DLD1 (cell line): ENCODE measurements at regions not wholly inside any gene's neighbourhood (a gene's known extent, or its start where the extent isn't known, plus 50 kb on each side); places are given as distances from the start of the nearest gene placed in this dataset.
"Not testable (repeated sequence)": the region's sequence is repeated elsewhere in the genome, so short reads cannot be mapped to it uniquely, and the experiment has no call there.

Experiments used
- in situ Hi-C: cut with HindIII; loops from 2 replicates; pipeline ENCODE4 v1.10.0; 2017; ENCODE audit warnings: low sequenced_read_pairs

DNA sequence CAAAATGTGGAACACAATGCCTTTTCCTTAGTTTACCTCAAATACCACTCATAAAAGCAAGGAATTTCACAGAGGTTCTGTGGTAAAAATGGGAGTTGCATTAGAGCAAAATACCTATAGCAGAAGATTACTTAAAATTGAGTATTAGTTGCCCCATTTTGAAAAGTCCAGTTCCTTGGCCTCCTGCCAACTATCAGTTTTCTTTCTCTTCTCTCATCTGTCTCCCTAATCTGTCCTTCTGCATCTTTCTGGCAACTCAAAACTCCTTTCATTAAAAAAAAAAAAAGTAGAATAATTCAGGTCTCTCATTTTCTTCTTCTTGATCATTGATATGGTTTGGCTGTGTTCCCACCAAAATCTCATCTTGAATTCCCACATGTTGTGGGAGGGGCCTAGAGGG is 127.3 kb downstream of the ATP23 start:
- in situ Hi-C loops = no loop called here

GRCh38 chr12:58069268-58069963 is 128.0 kb downstream of the ATP23 start:
- in situ Hi-C loops = no loop called here

- in situ Hi-C loops = no loop called here
Measured at GRCh38 chr12:58071994-58072393, 130.6 kb downstream of the ATP23 start.

DNA sequence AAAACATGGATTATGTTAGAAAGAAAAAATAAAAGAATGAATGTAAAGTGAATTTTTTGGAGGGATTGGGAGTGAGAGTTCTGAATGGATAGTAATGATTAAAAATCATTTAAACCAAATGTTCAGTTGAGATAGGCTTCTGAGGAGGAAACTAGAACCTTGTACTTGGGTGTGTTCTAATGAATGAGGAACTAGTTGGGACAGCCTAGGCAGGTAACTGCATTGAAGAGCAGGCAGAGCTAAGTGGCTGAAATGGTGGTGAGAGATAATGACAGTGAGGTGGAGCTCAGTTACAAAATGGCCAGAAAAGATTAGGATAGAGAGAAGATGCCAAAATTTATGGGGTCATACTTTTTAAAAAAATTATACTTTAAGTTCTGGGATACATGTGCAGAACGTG is 132.9 kb downstream of the ATP23 start:
- in situ Hi-C loops = no loop called here

DNA sequence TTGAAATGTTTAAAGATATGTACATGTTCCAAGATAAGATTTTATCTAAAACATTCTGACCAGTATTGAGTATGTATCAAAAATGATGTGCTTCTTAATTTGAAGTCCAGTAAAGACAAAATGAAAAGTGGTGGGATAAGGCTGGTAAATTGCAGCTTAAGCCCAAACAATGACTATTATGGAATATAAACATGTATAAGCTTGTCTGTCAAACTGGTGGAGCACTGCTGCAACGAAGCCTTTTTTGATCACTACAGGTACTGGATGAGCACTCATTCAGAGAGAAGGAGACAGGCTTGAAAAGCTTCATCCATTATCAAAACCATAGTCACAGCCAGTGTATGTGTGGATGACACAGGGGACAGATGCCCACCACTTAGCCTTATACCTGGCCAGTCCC is 138.4 kb downstream of the ATP23 start:
- in situ Hi-C loops = no loop called here

DNA sequence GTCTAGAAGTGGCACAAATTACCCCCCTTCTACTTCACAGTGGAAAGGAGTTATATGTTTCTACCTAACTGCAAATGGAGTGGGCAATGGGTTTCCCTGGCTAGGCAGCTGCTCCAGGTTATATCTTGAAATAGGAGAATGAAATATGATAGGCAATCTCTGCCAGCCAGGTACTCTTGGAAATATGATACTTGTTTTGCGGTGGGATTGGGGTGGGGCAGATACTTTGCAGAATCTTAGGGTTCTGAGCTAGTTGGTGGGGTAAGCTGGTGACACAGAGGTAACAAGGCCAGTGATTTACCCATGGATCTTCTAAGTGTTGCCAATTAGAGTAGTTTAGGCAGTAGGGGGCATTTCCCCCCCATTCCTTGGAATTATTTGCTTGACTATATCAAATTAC is 140.1 kb downstream of the ATP23 start:
- in situ Hi-C loops = no loop called here

GRCh38 chr12:58082996-58083395 is 141.6 kb downstream of the ATP23 start:
- in situ Hi-C loops = no loop called here

DNA sequence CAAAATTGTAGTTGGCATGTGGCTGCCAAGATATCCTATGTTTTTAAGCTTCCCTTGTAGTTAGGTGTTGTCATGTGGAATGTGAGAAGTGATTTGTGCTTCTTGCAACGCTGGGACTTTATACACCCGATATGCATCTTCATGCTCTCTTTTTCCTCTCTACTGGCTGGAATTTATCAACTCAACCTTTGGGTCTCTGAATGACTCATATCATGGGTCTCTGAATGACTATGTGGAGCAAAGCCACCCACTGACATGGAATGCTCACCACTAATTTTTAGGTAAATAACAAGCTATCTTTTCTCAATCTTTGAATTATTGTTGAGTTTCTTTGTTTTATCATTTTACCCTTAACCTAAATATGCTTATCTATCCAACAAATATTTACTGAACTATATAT is 144.6 kb downstream of the ATP23 start:
- in situ Hi-C loops = no loop called here

GRCh38 chr12:58086930-58087329 is 145.6 kb downstream of the ATP23 start:
- in situ Hi-C loops = no loop called here

DNA sequence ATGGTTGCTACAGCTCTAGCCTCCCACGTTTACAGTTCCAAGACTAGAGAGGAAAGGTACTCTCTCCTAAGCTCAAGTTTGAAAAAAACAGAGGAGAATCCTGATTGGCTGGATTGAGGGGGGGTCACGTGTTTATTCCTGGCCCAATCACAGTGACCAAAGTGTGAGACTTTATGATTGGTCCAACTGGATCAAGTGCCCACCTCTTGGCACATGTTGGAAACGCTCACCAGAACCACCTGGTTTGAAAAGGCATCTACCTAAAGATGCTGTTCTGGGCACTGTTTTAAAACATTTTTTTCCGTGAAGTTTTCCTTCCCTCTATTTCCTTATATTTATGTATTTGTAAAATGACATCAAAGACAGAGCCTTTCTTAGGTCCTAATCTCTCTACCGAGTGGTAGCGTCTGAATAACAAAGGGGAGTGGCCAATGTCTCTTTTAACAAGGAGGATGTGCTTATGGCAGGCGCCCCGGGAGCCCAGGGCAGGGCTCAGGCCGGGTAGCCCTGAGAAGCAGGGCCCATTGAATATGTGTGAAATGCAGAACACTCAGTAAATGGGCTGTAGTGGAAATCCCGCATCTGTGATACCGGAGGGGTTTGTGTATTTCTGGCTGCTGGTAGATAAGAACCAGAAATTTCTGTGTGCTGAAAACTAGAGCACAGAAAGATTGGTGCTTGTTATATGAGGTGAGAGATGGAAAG is 146.2 kb downstream of the ATP23 start:
- in situ Hi-C loops = no loop called here

DNA sequence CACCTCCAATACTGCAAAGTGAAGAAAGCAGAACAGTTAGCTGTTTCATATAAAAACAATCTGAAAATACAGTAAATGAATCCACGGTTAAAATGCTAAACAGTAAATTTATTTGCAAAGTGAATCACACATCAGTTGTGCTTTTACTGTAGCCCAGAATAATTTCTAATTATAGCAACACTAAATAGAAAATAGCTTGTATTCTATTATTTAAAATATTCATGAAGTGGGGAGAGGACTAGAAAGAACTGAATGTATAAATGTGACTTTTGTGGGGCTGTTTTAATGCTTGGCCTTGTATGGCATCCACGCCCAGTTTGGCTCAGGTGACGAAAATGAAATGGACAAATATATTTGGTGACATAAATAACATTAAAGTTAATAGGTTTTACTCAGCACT is 148.2 kb downstream of the ATP23 start:
- in situ Hi-C loops = no loop called here

GRCh38 chr12:58090685-58091084 is 149.3 kb downstream of the ATP23 start:
- in situ Hi-C loops = no loop called here

- in situ Hi-C loops = no loop called here
Measured at GRCh38 chr12:58095002-58095401, 153.6 kb downstream of the ATP23 start.

DNA sequence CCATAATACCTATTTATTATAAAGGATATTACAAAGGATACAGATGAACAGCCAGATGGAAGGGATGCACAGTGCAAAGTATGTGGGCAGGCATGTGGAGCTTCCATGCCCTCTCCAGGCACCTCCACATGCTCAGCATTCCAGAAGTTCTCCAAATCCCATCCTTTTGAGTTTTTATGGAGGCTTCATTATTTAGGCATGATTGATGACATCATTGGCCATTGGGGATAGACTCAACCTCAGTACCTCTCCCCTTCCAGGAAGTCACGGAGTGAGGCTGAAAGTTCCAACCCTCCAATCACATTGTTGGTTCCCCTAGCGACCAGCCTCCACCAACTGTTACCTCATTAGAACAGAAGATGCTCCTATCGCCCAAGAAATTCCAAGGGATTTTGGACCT is 156.4 kb downstream of the ATP23 start:
- in situ Hi-C loops = no loop called here

- in situ Hi-C loops = no loop called here
Measured at GRCh38 chr12:58099476-58099875, 158.1 kb downstream of the ATP23 start.

DNA sequence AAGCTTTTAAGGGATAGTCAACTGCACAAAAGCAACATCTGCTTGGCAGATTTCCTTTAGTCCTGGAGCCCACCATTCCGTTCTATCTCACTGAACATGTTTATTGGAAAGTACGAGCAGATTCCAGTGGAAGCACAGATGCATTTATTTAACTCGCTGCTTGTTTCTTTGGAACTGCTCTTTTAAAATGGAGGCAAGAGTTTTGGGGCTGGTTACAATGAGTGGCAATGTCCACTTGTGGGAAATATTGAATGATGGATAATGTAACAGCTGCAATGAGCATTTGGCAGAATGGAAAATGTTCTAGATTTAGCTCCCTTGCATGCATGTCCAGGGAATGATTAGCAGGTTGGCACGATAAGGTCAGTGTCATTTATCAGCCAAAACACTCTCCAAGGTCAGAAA is 163.0 kb downstream of the ATP23 start:
- in situ Hi-C loops = no loop called here

- in situ Hi-C loops = no loop called here
Measured at GRCh38 chr12:58105225-58106119, 164.1 kb downstream of the ATP23 start.

DNA sequence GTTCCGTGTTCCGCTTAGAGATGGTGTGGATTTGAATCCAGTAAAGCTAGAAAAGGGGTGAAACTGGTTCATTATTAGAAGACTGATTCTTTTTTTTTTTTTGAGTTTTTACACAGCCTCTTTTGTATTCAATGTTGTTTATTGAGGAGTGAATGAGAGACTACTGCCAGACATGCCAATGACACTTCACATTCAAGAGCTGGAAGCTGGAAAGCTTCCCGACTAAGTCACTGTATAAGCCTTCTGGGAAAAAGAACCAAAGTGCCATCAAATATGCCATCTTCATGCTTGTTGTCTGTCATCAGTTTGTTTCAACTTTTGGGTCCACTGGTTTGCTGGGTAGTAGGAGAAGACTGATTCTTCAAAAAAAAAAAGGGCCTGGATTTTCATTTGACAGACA is 164.8 kb downstream of the ATP23 start:
- in situ Hi-C loops = no loop called here

DNA sequence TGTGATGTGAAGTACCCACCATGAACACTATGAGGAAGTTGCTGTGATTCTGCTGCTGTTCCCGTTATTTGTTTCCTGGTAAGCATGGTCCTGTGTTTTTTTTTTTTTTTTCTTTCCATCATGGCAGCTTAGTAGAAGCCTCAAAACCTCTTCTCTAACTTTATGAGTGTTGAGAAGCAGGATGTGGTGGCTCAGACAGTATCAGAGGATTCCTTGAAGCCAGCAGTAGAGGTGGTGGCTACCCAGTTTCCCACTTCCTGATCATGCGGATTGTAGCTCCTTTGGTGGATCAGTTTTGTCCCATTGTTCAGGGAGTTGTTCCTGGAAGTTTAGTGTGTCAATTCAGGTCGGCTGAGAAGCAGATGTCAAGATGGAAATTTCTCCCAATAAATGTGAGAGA is 175.8 kb downstream of the ATP23 start:
- in situ Hi-C loops = no loop called here

DNA sequence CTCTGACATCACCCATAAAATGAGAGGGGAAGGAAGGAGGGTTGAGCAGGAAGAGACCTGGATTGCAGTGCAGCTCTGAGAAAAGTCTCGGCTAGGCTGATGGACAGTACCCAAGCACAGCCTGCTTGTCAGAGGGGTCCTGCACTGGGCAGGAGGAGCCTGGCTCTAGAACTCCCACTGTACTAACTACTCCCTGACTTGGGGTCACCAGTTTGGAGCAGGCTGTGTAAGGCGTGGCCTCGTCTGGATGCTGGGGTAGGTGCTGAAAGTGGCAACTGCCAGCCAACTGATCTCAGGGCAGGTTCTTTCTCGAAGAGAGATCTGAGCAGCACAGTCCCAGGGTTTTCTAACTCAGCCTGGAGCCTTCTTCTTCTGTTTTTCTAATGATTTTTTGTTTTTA is 176.3 kb downstream of the ATP23 start:
- in situ Hi-C loops = no loop called here

- in situ Hi-C loops = not testable (repeated sequence)
Measured at GRCh38 chr12:58125761-58126160, 184.4 kb downstream of the ATP23 start.
